ENCODE measurements at regions not wholly inside any gene's neighbourhood (a gene's known extent, or its start where the extent isn't known, plus 50 kb on each side); places are given as distances from the start of the nearest gene placed in this dataset.
"Not testable (repeated sequence)": the region's sequence is repeated elsewhere in the genome, so short reads cannot be mapped to it uniquely, and the experiment has no call there.

GRCh38 chr6:99141906-99142305 lies 194.2 kb upstream of the FBXL4 start:
- DNase-seq (ENCODE audit: low spot score): not testable (repeated sequence)

- no peak for DNase-seq (ENCODE audit: low spot score)
Observed at GRCh38 chr6:99138445-99138844, 190.7 kb upstream of the FBXL4 start.

- DNase-seq (ENCODE audit: low spot score): no peak
Observed at GRCh38 chr6:99137314-99137713, 189.6 kb upstream of the FBXL4 start.

GRCh38 chr6:99136488-99136887 lies 188.7 kb upstream of the FBXL4 start:
- no peak for DNase-seq (ENCODE audit: low spot score)

GRCh38 chr6:99132026-99132635 lies 184.4 kb upstream of the FBXL4 start:
- no peak for DNase-seq (ENCODE audit: low spot score)

- DNase-seq (ENCODE audit: low spot score): peak; percentile 20
Observed at GRCh38 chr6:99130897-99131873, 183.4 kb upstream of the FBXL4 start.

- no peak for DNase-seq (ENCODE audit: low spot score)
Observed at GRCh38 chr6:99129835-99130234, 182.1 kb upstream of the FBXL4 start.

- no peak for DNase-seq (ENCODE audit: low spot score)
Observed at GRCh38 chr6:99121748-99122147, 174.0 kb upstream of the FBXL4 start.

GRCh38 chr6:99120641-99121040 lies 172.9 kb upstream of the FBXL4 start:
- DNase-seq (ENCODE audit: low spot score): no peak

- peak; percentile 36 for DNase-seq (ENCODE audit: low spot score)
Observed at GRCh38 chr6:99119109-99120031, 171.6 kb upstream of the FBXL4 start.

- DNase-seq (ENCODE audit: low spot score): no peak
Observed at GRCh38 chr6:99114769-99115406, 167.1 kb upstream of the FBXL4 start.

GRCh38 chr6:99111590-99111989 lies 163.8 kb upstream of the FBXL4 start:
- DNase-seq (ENCODE audit: low spot score): no peak

GRCh38 chr6:99110029-99110428 lies 162.3 kb upstream of the FBXL4 start:
- no peak for DNase-seq (ENCODE audit: low spot score)

GRCh38 chr6:99104218-99104617 lies 156.5 kb upstream of the FBXL4 start:
- no peak for DNase-seq (ENCODE audit: low spot score)

GRCh38 chr6:99099243-99099642 lies 151.5 kb upstream of the FBXL4 start:
- no peak for DNase-seq (ENCODE audit: low spot score)

GRCh38 chr6:99096170-99096569 lies 148.4 kb upstream of the FBXL4 start:
- DNase-seq (ENCODE audit: low spot score): no peak

- no peak for DNase-seq (ENCODE audit: low spot score)
Observed at GRCh38 chr6:99093456-99094190, 145.9 kb upstream of the FBXL4 start.

- no peak for DNase-seq (ENCODE audit: low spot score)
Observed at GRCh38 chr6:99092461-99092860, 144.7 kb upstream of the FBXL4 start.

GRCh38 chr6:99091985-99092384 lies 144.2 kb upstream of the FBXL4 start:
- no peak for DNase-seq (ENCODE audit: low spot score)

GRCh38 chr6:99080191-99080590 lies 132.4 kb upstream of the FBXL4 start:
- DNase-seq (ENCODE audit: low spot score): no peak

- no peak for DNase-seq (ENCODE audit: low spot score)
Observed at GRCh38 chr6:99079058-99079457, 131.3 kb upstream of the FBXL4 start.
